HepG2 (cell line): ENCODE measurements at regions not wholly inside any gene's neighbourhood (a gene's known extent, or its start where the extent isn't known, plus 50 kb on each side); places are given as distances from the start of the nearest gene placed in this dataset.
A peak's percentile ranks its signal among the peaks of the same experiment; 100 is the strongest.

Experiments
- ATAC-seq: fragments of 200-7000 bp; cut with Tn5 transposase; 3 replicates; pipeline ENCODE4 v1.9.1; 2020; ENCODE audit warnings: mild to moderate bottlenecking, moderate library complexity
- BruUV-seq: library from RNA; stranded (reverse); fragments of 400-500 nt; replicated peaks from 2 replicates; lab custom pipeline; 2021; lab: Mats Ljungman, UMichigan
- CTCF ChIA-PET: fragments of 300-600 bp; formaldehyde crosslinking; extraction: SDS; loops from one replicate; lab custom pipeline; 2021; ENCODE audit warnings: low total read pairs, inconsistent platforms, low intra/inter-chr PET ratio; lab: Yijun Ruan, JAX
- POLR2A ChIA-PET: fragments of 350-600 bp; sonication (Branson Sonifier 250); formaldehyde crosslinking; loops from one replicate; lab custom pipeline; 2020; ENCODE audit warnings: antibody characterized with exemption, inconsistent platforms; lab: Yijun Ruan, JAX
- DNase-seq: peaks from one replicate; pipeline ENCODE4 v3.0.0-alpha.2; 2015; ENCODE audit warnings: low spot score
- FAIRE-seq: peaks from 3 replicates; lab custom pipeline; 2011; peaks lifted over from hg19 to GRCh38; lab: Jason Lieb, UNC
- H2AFZ ChIP-seq: one replicate; pipeline ENCODE4 v1.6.1; 2011; ENCODE audit warnings: low read length, inconsistent platforms
- H3K27ac ChIP-seq: fragments of 300-600 bp; 3 replicates; pipeline ENCODE4 v1.8.0; 2011; ENCODE audit warnings: mixed run types, mild to moderate bottlenecking, mixed read lengths, low read length, inconsistent platforms; ENCODE audit not compliant: insufficient read depth; ENCODE audit errors: extremely low read length
- H3K27me3 ChIP-seq, 2 experiments: fragments of 200-600 bp in 1 of 2; 2 replicates in 1 of 2; 3 replicates in 1 of 2; pipeline versions ENCODE4 v1.6.0 to v1.8.0; 2011; ENCODE audit warnings: low read length in 2 of 2, mild to moderate bottlenecking in 2 of 2, moderate library complexity in 2 of 2, inconsistent platforms in 1 of 2; ENCODE audit not compliant: insufficient read depth in 2 of 2, control insufficient read depth in 1 of 2
- H3K36me3 ChIP-seq, 2 experiments: fragments of 200-600 bp in 1 of 2; replicated peaks in 1 of 2; 2 replicates in 1 of 2; 3 replicates in 1 of 2; pipeline versions ENCODE4 v1.5.1 to v1.8.0; 2011; ENCODE audit warnings: low read length in 2 of 2, inconsistent platforms in 1 of 2; ENCODE audit not compliant: insufficient read depth in 2 of 2, control insufficient read depth in 1 of 2
- H3K4me1 ChIP-seq: 2 replicates; pipeline ENCODE4 v1.5.1; 2012; ENCODE audit warnings: low read length, inconsistent platforms; ENCODE audit not compliant: insufficient read depth
- H3K4me2 ChIP-seq: 2 replicates; pipeline ENCODE4 v1.6.0; 2011; ENCODE audit warnings: low read depth, low read length, inconsistent platforms
- H3K4me3 ChIP-seq, 3 experiments: fragments of 200-600 bp in 1 of 3; sonication (generic), shearing (Covaris generic) in 1 of 3; replicated peaks in 1 of 3; 2 replicates each; pipeline ENCODE4 v1.5.1; 2011 to 2016; ENCODE audit warnings: low read length in 3 of 3, inconsistent platforms in 2 of 3, low read depth in 2 of 3, mild to moderate bottlenecking in 2 of 3, control low read depth in 1 of 3, mixed read lengths in 1 of 3; ENCODE audit not compliant: insufficient read depth in 1 of 3
- H3K79me2 ChIP-seq: one replicate; pipeline ENCODE4 v1.6.1; 2011; ENCODE audit warnings: low read length, inconsistent platforms; ENCODE audit not compliant: insufficient read depth
- H3K9ac ChIP-seq: 2 replicates; pipeline ENCODE4 v1.6.0; 2011; ENCODE audit warnings: mild to moderate bottlenecking, low read depth, low read length, inconsistent platforms; ENCODE audit not compliant: insufficient read depth
- H3K9me3 ChIP-seq: 2 replicates; pipeline ENCODE4 v1.5.1; 2012; ENCODE audit warnings: mild to moderate bottlenecking, low read length
- H4K20me1 ChIP-seq: 2 replicates; pipeline ENCODE4 v1.6.0; 2011; ENCODE audit warnings: inconsistent platforms, mild to moderate bottlenecking, low read length, moderate library complexity; ENCODE audit not compliant: insufficient read depth
- ATF7 ChIP-seq, 2 experiments: fragments of 450-650 bp in 1 of 2; sonication (generic) in 1 of 2; formaldehyde crosslinking in 1 of 2; IDR thresholded peaks; 2 replicates each; pipeline versions ENCODE4 v1.4.0 to v1.6.1; 2016 to 2020; ENCODE audit warnings: antibody characterized with exemption in 1 of 2, mild to moderate bottlenecking in 1 of 2, missing genetic modification reagents in 1 of 2
- CAMTA2 ChIP-seq: sonication (generic); formaldehyde crosslinking; IDR thresholded peaks from 2 replicates; pipeline ENCODE4 v1.4.0; 2020; ENCODE audit warnings: mild to moderate bottlenecking, missing genetic modification reagents, borderline replicate concordance
- CCAR2 ChIP-seq: fragments of 200-400 bp; formaldehyde crosslinking; optimal IDR thresholded peaks from 2 replicates; pipeline ENCODE3; 2018; ENCODE audit warnings: low read depth, mild to moderate bottlenecking, low read length, moderate library complexity
- KAT2B ChIP-seq: fragments of 150-350 bp; IDR thresholded peaks from 2 replicates; pipeline ENCODE4 v1.6.1; 2014; ENCODE audit warnings: low read depth, low read length, borderline replicate concordance
- MBD4 ChIP-seq: IDR thresholded peaks from 2 replicates; pipeline ENCODE4 v1.6.1; 2012; ENCODE audit warnings: low read length, inconsistent platforms, borderline replicate concordance
- WIZ ChIP-seq: sonication (generic); formaldehyde crosslinking; IDR thresholded peaks from 2 replicates; pipeline ENCODE4 v1.5.1; 2020; ENCODE audit warnings: mild to moderate bottlenecking, missing genetic modification reagents
- YEATS2 ChIP-seq: sonication (generic); formaldehyde crosslinking; IDR thresholded peaks from 2 replicates; pipeline ENCODE4 v1.4.0; 2020; ENCODE audit warnings: missing genetic modification reagents, borderline replicate concordance
- ZBTB20 ChIP-seq: sonication (generic); formaldehyde crosslinking; IDR thresholded peaks from 2 replicates; pipeline ENCODE4 v1.8.1; 2023; ENCODE audit warnings: missing genetic modification reagents, low read depth, mild to moderate bottlenecking, borderline replicate concordance
- ZBTB3 ChIP-seq: sonication (generic); formaldehyde crosslinking; IDR thresholded peaks from 2 replicates; pipeline ENCODE4 v1.4.0; 2020; ENCODE audit warnings: low read depth, mild to moderate bottlenecking, moderate library complexity, missing genetic modification reagents, borderline replicate concordance
- ZBTB7A ChIP-seq: sonication (generic); formaldehyde crosslinking; IDR thresholded peaks from 2 replicates; pipeline ENCODE4 v1.8.0; 2022; ENCODE audit warnings: mild to moderate bottlenecking, missing genetic modification reagents
- ZNF180 ChIP-seq: sonication (generic); formaldehyde crosslinking; IDR thresholded peaks from 2 replicates; pipeline ENCODE4 v1.4.0; 2020; ENCODE audit warnings: low read depth, missing genetic modification reagents, borderline replicate concordance
- ZNF333 ChIP-seq: sonication (generic); formaldehyde crosslinking; IDR thresholded peaks from 2 replicates; pipeline ENCODE4 v1.4.0; 2020; ENCODE audit warnings: mild to moderate bottlenecking, missing genetic modification reagents, borderline replicate concordance
- ZNF510 ChIP-seq: sonication (generic); formaldehyde crosslinking; IDR thresholded peaks from 2 replicates; pipeline ENCODE4 v1.4.0; 2020; ENCODE audit warnings: low read depth, mild to moderate bottlenecking, missing genetic modification reagents
- ZNF564 ChIP-seq: sonication (generic); formaldehyde crosslinking; IDR thresholded peaks from 2 replicates; pipeline ENCODE4 v1.8.1; 2023; ENCODE audit warnings: mild to moderate bottlenecking, missing genetic modification reagents
- ZNF597 ChIP-seq: sonication (generic); formaldehyde crosslinking; IDR thresholded peaks from 2 replicates; pipeline ENCODE4 v1.5.0; 2020; ENCODE audit warnings: missing genetic modification reagents
- ZNF674 ChIP-seq: sonication (generic); formaldehyde crosslinking; IDR thresholded peaks from 2 replicates; pipeline ENCODE4 v1.5.0; 2020; ENCODE audit warnings: low read depth, mild to moderate bottlenecking, missing genetic modification reagents
- ZNF709 ChIP-seq: sonication (generic); formaldehyde crosslinking; IDR thresholded peaks from 2 replicates; pipeline ENCODE4 v1.5.0; 2020; ENCODE audit warnings: mild to moderate bottlenecking, missing genetic modification reagents
- ZNF770 ChIP-seq: sonication (generic); formaldehyde crosslinking; IDR thresholded peaks from 2 replicates; pipeline ENCODE4 v1.5.0; 2020; ENCODE audit warnings: mild to moderate bottlenecking, missing genetic modification reagents
- WGBS: methylation state at CpG from one replicate; pipeline ENCODE4 v1.1.6; 2017; ENCODE audit warnings: low lambda C conversion rate; 5-methylcytosine and 5-hydroxymethylcytosine counted together
- in situ Hi-C: cut with HindIII; loops from 2 replicates; pipeline ENCODE4 v1.10.0; 2017; ENCODE audit warnings: low pct_unique_long_range_greater_than_20kb; ENCODE audit not compliant: extremely low pct_ligation_motif_present
- intact Hi-C: fragments of 100-400 bp; cut with micrococcal nuclease; formaldehyde crosslinking; loops from one replicate; pipeline ENCODE4 v1.10.0; 2022; ENCODE audit not compliant: unreplicated experiment

GRCh38 chr4:152016303-152016620, 255.5 kb upstream of the GATB start (continued):
- no peak for TF ChIP-seq ZNF770
- TF ChIP-seq, all 625 proteins: peak for 0

- no peak for ATAC-seq
- BruUV-seq, result no TSS peak
- FAIRE-seq, result no peak
Measured at GRCh38 chr4:152015597-152016302, 254.9 kb upstream of the GATB start.

GRCh38 chr4:152014280-152014679, 253.5 kb upstream of the GATB start:
- H3K27me3 ChIP-seq, result peaks cover 2 to 7% of the 10 kb centered on the region in 2 experiments; a peak in 3 of 5 replicates
- BruUV-seq, result no TSS peak
- CTCF ChIA-PET, result no interaction called here
- H3K9me3 ChIP-seq, result no peaks in the 10 kb centered on the region
- H3K4me1 ChIP-seq, result no peaks in the 10 kb centered on the region
- no peaks in the 10 kb centered on the region for H3K36me3 ChIP-seq
- H3K79me2 ChIP-seq, result no peaks in the 10 kb centered on the region
- intact Hi-C loops, result no loop called here
- FAIRE-seq (no peak), ATAC-seq (no peak), DNase-seq (no peak)
- H3K4me2 ChIP-seq, result no peak overlapping the region
- H3K4me3 ChIP-seq, result no peak overlapping the region
- in situ Hi-C loops, result no loop called here
- POLR2A ChIA-PET, result no interaction called here
- no peak overlapping the region for H3K27ac ChIP-seq
- H3K9ac ChIP-seq, result no peak overlapping the region
- H4K20me1 ChIP-seq, result no peaks in the 10 kb centered on the region
- WGBS, result 0% methylated on average over 3 of the region's 3 CpGs
- H2AFZ ChIP-seq, result no peak overlapping the region
- TF ChIP-seq MBD4, result no peak
- TF ChIP-seq ZNF597 (CRISPR knock-in tag), result no peak
- no peak for TF ChIP-seq ZNF674
- no peak for TF ChIP-seq ZBTB3
- TF ChIP-seq CAMTA2 (CRISPR knock-in tag), result no peak
- no peak for TF ChIP-seq ZBTB7A
- no peak for TF ChIP-seq ZBTB20 (CRISPR knock-in tag)
- no peak for TF ChIP-seq CCAR2
- TF ChIP-seq ZNF180 (CRISPR knock-in tag), result no peak
- TF ChIP-seq ZNF510 (CRISPR knock-in tag), result no peak
- TF ChIP-seq KAT2B, result no peak

More at GRCh38 chr4:152015597-152016302, 254.9 kb upstream of the GATB start:
- H3K79me2 ChIP-seq, result no peaks in the 10 kb centered on the region
- 41% methylated on average over 10 of the region's 11 CpGs for WGBS
- H3K36me3 ChIP-seq, result no peaks in the 10 kb centered on the region
- H3K4me2 ChIP-seq, result no peak overlapping the region
- CTCF ChIA-PET, result no interaction called here
- in situ Hi-C loops, result no loop called here
- H4K20me1 ChIP-seq, result no peaks in the 10 kb centered on the region
- DNase-seq, result no peak
- TF ChIP-seq ZNF709 (CRISPR knock-in tag) (no peak), YEATS2 (CRISPR knock-in tag) (no peak), ZNF564 (CRISPR knock-in tag) (no peak), ZNF333 (no peak), ATF7 (IDR thresholded peaks at IDR 0.05) (peak; percentile 92), ATF7 (CRISPR knock-in tag; IDR thresholded peaks at IDR 0.05) (no peak), WIZ (no peak)
- TF ChIP-seq, all 625 proteins: peak for 1
- H3K27ac ChIP-seq, result no peak overlapping the region
- intact Hi-C loops, result no loop called here
- H3K9ac ChIP-seq, result no peak overlapping the region
- no peaks in the 10 kb centered on the region for H3K9me3 ChIP-seq
- H3K4me1 ChIP-seq, result no peaks in the 10 kb centered on the region
- no peak overlapping the region for H3K4me3 ChIP-seq
- no peaks in the 10 kb centered on the region; a peak in 1 of 5 replicates for H3K27me3 ChIP-seq
- no peak overlapping the region for H2AFZ ChIP-seq
- POLR2A ChIA-PET, result no interaction called here
